Fibroblast of gingiva (primary cell): ENCODE measurements at regions not wholly inside any gene's neighbourhood (a gene's known extent, or its start where the extent isn't known, plus 50 kb on each side); places are given as distances from the start of the nearest gene placed in this dataset.
"Not testable (repeated sequence)": the region's sequence is repeated elsewhere in the genome, so short reads cannot be mapped to it uniquely, and the experiment has no call there.

Source experiments
- DNase-seq: peaks from one replicate; pipeline ENCODE4 v3.0.0-alpha.2; 2011; ENCODE audit warnings: low read depth

- DNase-seq, result no peak
These were observed 488.3 kb downstream of the MN1 start for GRCh38 chr22:27312966-27313855.

- DNase-seq, result no peak
These were observed 487.2 kb downstream of the MN1 start for GRCh38 chr22:27314276-27314807.

- no peak for DNase-seq
These were observed 485.7 kb downstream of the MN1 start for GRCh38 chr22:27315833-27316232.

- no peak for DNase-seq
These were observed 484.5 kb downstream of the MN1 start for GRCh38 chr22:27317096-27317495.

GRCh38 chr22:27317971-27318428 lies 483.6 kb downstream of the MN1 start:
- DNase-seq, result no peak

- DNase-seq, result peak; percentile 76
These were observed 483.0 kb downstream of the MN1 start for GRCh38 chr22:27318516-27318915.

GRCh38 chr22:27323661-27324060 lies 477.9 kb downstream of the MN1 start:
- no peak for DNase-seq

- DNase-seq, result not testable (repeated sequence)
These were observed 476.6 kb downstream of the MN1 start for GRCh38 chr22:27324908-27325307.

GRCh38 chr22:27327497-27327896 lies 474.1 kb downstream of the MN1 start:
- DNase-seq, result no peak

GRCh38 chr22:27327981-27328721 lies 473.4 kb downstream of the MN1 start:
- no peak for DNase-seq

- DNase-seq, result no peak
These were observed 472.3 kb downstream of the MN1 start for GRCh38 chr22:27329131-27329850.

- DNase-seq, result no peak
These were observed 471.4 kb downstream of the MN1 start for GRCh38 chr22:27329966-27330645.

- peak; percentile 79 for DNase-seq
These were observed 469.9 kb downstream of the MN1 start for GRCh38 chr22:27331526-27332281.

GRCh38 chr22:27335102-27335660 lies 466.4 kb downstream of the MN1 start:
- DNase-seq, result no peak

GRCh38 chr22:27336151-27337090 lies 465.1 kb downstream of the MN1 start:
- no peak for DNase-seq

GRCh38 chr22:27337676-27338075 lies 463.9 kb downstream of the MN1 start:
- no peak for DNase-seq

- no peak for DNase-seq
These were observed 461.5 kb downstream of the MN1 start for GRCh38 chr22:27340047-27340446.

- DNase-seq, result no peak
These were observed 457.0 kb downstream of the MN1 start for GRCh38 chr22:27344546-27344945.

- DNase-seq, result no peak
These were observed 455.9 kb downstream of the MN1 start for GRCh38 chr22:27345691-27346090.
